ENCODE measurements at regions not wholly inside any gene's neighbourhood (a gene's known extent, or its start where the extent isn't known, plus 50 kb on each side); places are given as distances from the start of the nearest gene placed in this dataset.

DNA sequence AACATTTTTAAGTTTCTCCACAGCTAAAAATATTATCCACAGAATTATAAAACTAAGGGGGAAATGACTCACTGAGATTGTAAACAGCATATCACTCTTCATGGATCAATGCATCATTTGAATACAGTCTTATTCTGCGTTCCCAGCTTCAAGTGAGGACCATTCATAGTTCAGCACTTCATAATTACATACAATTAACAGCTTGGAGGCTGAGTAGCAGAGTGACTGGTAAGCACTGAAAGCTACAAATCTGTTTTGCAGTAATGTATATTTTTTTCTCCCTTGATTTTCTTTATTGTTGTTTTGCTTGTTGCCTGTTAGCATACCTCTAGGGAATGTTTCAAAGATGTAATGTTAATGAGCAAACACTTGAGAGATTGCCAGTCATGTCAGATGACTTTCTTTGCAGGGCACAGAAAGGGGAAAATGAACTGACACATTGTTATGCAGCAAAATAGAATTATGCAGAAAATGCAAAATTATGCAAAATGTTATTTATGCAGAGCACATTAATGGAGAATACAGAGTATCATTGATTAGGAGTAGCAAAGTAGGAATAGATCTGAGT is 138.6 kb downstream of the RPS29 start:
- CTCF ChIA-PET = interaction anchor here (1.4 kb wide), 1 partner anchor 14 kb away, joined by 7 read pairs; no protein-coding TSS in a partner anchor
- no TSS peak for BruUV-seq (replicated peaks)

GRCh38 chr14:49446801-49447200 is 139.4 kb downstream of the RPS29 start:
- intact Hi-C loops (cut with micrococcal nuclease; ENCODE audit: unreplicated experiment) = no loop called here
- H3K9me3 ChIP-seq (ENCODE audit: low read depth, low read length, poor library complexity, severe bottlenecking) = peaks cover 5% of the 10 kb centered on the region
- POLR2A ChIA-PET (ENCODE audit: low non-redundant PET) = no interaction called here
- TF ChIP-seq CTCF (conservative IDR thresholded peaks at IDR 0.05; ENCODE audit: low read depth, low read length) (no peak), EZH2 (IDR thresholded peaks at IDR 0.05; ENCODE audit: borderline replicate concordance, low read depth, low read length, poor library complexity, severe bottlenecking) (no peak)
- H3K27me3 ChIP-seq (replicated peaks; ENCODE audit: insufficient read depth, low read depth, low read length, poor library complexity) = no peaks in the 10 kb centered on the region
- H3K4me1 ChIP-seq (ENCODE audit: insufficient read depth, low read length, poor library complexity, severe bottlenecking) = no peaks in the 10 kb centered on the region
- H3K4me3 ChIP-seq (ENCODE audit: low read depth, low read length, poor library complexity, severe bottlenecking) = no peak overlapping the region
- H3K27ac ChIP-seq (ENCODE audit: low read depth, low read length, poor library complexity, severe bottlenecking) = no peak overlapping the region
- no TSS peak for BruUV-seq (replicated peaks)
- CTCF ChIA-PET = interaction anchor here (1.4 kb wide), 1 partner anchor 15 kb away, joined by 7 read pairs; no protein-coding TSS in a partner anchor
- H3K36me3 ChIP-seq (ENCODE audit: insufficient read depth, low read length, poor library complexity, severe bottlenecking) = no peaks in the 10 kb centered on the region
- DNase-seq (ENCODE audit: low spot score) = no peak

More for the DNA sequence above, 138.6 kb downstream of the RPS29 start:
- Histone ChIP-seq H3K27me3 (replicated peaks; ENCODE audit: insufficient read depth, low read depth, low read length, poor library complexity) (no peaks in the 10 kb centered on the region), H3K4me1 (ENCODE audit: insufficient read depth, low read length, poor library complexity, severe bottlenecking) (no peaks in the 10 kb centered on the region), H3K4me3 (ENCODE audit: low read depth, low read length, poor library complexity, severe bottlenecking) (no peak overlapping the region), H3K27ac (ENCODE audit: low read depth, low read length, poor library complexity, severe bottlenecking) (no peak overlapping the region), H3K9me3 (ENCODE audit: low read depth, low read length, poor library complexity, severe bottlenecking) (peaks cover 5% of the 10 kb centered on the region), H3K36me3 (ENCODE audit: insufficient read depth, low read length, poor library complexity, severe bottlenecking) (no peaks in the 10 kb centered on the region)
- peak; percentile 5 for DNase-seq (ENCODE audit: low spot score)
- POLR2A ChIA-PET (ENCODE audit: low non-redundant PET) = no interaction called here
- TF ChIP-seq CTCF (conservative IDR thresholded peaks at IDR 0.05; ENCODE audit: low read depth, low read length) (no peak), EZH2 (IDR thresholded peaks at IDR 0.05; ENCODE audit: borderline replicate concordance, low read depth, low read length, poor library complexity, severe bottlenecking) (no peak)
- intact Hi-C loops (cut with micrococcal nuclease; ENCODE audit: unreplicated experiment) = no loop called here

GRCh38 chr14:49438256-49438770 is 147.9 kb downstream of the RPS29 start:
- TF ChIP-seq CTCF (conservative IDR thresholded peaks at IDR 0.05; ENCODE audit: low read depth, low read length) (no peak), EZH2 (IDR thresholded peaks at IDR 0.05; ENCODE audit: borderline replicate concordance, low read depth, low read length, poor library complexity, severe bottlenecking) (no peak)
- CTCF ChIA-PET = no interaction called here

More at GRCh38 chr14:49438256-49438770, 147.9 kb downstream of the RPS29 start:
- POLR2A ChIA-PET (ENCODE audit: low non-redundant PET) = no interaction called here
- intact Hi-C loops (cut with micrococcal nuclease; ENCODE audit: unreplicated experiment) = no loop called here
- Histone ChIP-seq H3K27ac (ENCODE audit: low read depth, low read length, poor library complexity, severe bottlenecking) (no peak overlapping the region), H3K27me3 (replicated peaks; ENCODE audit: insufficient read depth, low read depth, low read length, poor library complexity) (no peaks in the 10 kb centered on the region), H3K4me3 (ENCODE audit: low read depth, low read length, poor library complexity, severe bottlenecking) (no peak overlapping the region), H3K4me1 (ENCODE audit: insufficient read depth, low read length, poor library complexity, severe bottlenecking) (no peaks in the 10 kb centered on the region), H3K9me3 (ENCODE audit: low read depth, low read length, poor library complexity, severe bottlenecking) (no peaks in the 10 kb centered on the region), H3K36me3 (ENCODE audit: insufficient read depth, low read length, poor library complexity, severe bottlenecking) (no peaks in the 10 kb centered on the region)
- DNase-seq (ENCODE audit: low spot score) = no peak
- BruUV-seq (replicated peaks) = no TSS peak
